ENCODE measurements at regions not wholly inside any gene's neighbourhood (a gene's known extent, or its start where the extent isn't known, plus 50 kb on each side); places are given as distances from the start of the nearest gene placed in this dataset.
A peak's percentile ranks its signal among the peaks of the same experiment; 100 is the strongest.

GRCh38 chr7:41795276-41795833 is 92.5 kb upstream of the INHBA start:
- no peak for DNase-seq

GRCh38 chr7:41793556-41793955 is 90.7 kb upstream of the INHBA start:
- DNase-seq: no peak

- no peak for DNase-seq
Observed at GRCh38 chr7:41792120-41792519, 89.2 kb upstream of the INHBA start.

GRCh38 chr7:41788556-41788955 is 85.7 kb upstream of the INHBA start:
- no peak for DNase-seq

- peak; percentile 23 for DNase-seq
Observed at GRCh38 chr7:41787651-41788350, 84.9 kb upstream of the INHBA start.

- no peak for DNase-seq
Observed at GRCh38 chr7:41786944-41787343, 84.1 kb upstream of the INHBA start.

GRCh38 chr7:41786404-41786803 is 83.5 kb upstream of the INHBA start:
- no peak for DNase-seq

GRCh38 chr7:41785840-41786239 is 83.0 kb upstream of the INHBA start:
- no peak for DNase-seq

GRCh38 chr7:41785265-41785664 is 82.4 kb upstream of the INHBA start:
- DNase-seq: no peak

GRCh38 chr7:41779918-41780317 is 77.0 kb upstream of the INHBA start:
- DNase-seq: no peak

GRCh38 chr7:41777894-41778596 is 75.2 kb upstream of the INHBA start:
- DNase-seq: no peak

- no peak for DNase-seq
Observed at GRCh38 chr7:41774966-41775365, 72.1 kb upstream of the INHBA start.

GRCh38 chr7:41773756-41774155 is 70.9 kb upstream of the INHBA start:
- DNase-seq: no peak

GRCh38 chr7:41771717-41772116 is 68.8 kb upstream of the INHBA start:
- DNase-seq: no peak

- DNase-seq: no peak
Observed at GRCh38 chr7:41769162-41769561, 66.3 kb upstream of the INHBA start.

- no peak for DNase-seq
Observed at GRCh38 chr7:41763626-41764025, 60.7 kb upstream of the INHBA start.

GRCh38 chr7:41762641-41763040 is 59.8 kb upstream of the INHBA start:
- no peak for DNase-seq

GRCh38 chr7:41760293-41760692 is 57.4 kb upstream of the INHBA start:
- no peak for DNase-seq

- DNase-seq: no peak
Observed at GRCh38 chr7:41758321-41758720, 55.4 kb upstream of the INHBA start.

GRCh38 chr7:41756650-41757182 is 53.8 kb upstream of the INHBA start:
- no peak for DNase-seq

- DNase-seq: no peak
Observed at GRCh38 chr7:41755096-41755495, 52.2 kb upstream of the INHBA start.

- DNase-seq: no peak
Observed at GRCh38 chr7:41754046-41754445, 51.2 kb upstream of the INHBA start.
